Astrocyte (in vitro differentiated cells and primary cell): ENCODE measurements at regions not wholly inside any gene's neighbourhood (a gene's known extent, or its start where the extent isn't known, plus 50 kb on each side); places are given as distances from the start of the nearest gene placed in this dataset.

ENCODE experiments used
- DNase-seq: peaks from one replicate; pipeline ENCODE4 v3.0.0-alpha.2; 2010; ENCODE audit warnings: low read depth
- FAIRE-seq: peaks from 2 replicates; lab custom pipeline; 2011; peaks lifted over from hg19 to GRCh38; lab: Jason Lieb, UNC
- H2AFZ ChIP-seq: 2 replicates; pipeline ENCODE4 v1.6.0; 2012; ENCODE audit warnings: low read depth, low read length, inconsistent platforms
- H3K27ac ChIP-seq: 2 replicates; pipeline ENCODE4 v1.5.1; 2011; ENCODE audit warnings: low read depth, low read length, inconsistent platforms
- H3K27me3 ChIP-seq: 2 replicates; pipeline ENCODE4 v1.6.0; 2011; ENCODE audit warnings: low read length, inconsistent platforms; ENCODE audit not compliant: insufficient read depth
- H3K36me3 ChIP-seq: 2 replicates; pipeline ENCODE4 v1.5.1; 2011; ENCODE audit warnings: low read length, inconsistent platforms; ENCODE audit not compliant: insufficient read depth
- H3K4me1 ChIP-seq: 2 replicates; pipeline ENCODE4 v1.5.1; 2011; ENCODE audit warnings: low read length, inconsistent platforms; ENCODE audit not compliant: insufficient read depth
- H3K4me2 ChIP-seq: 2 replicates; pipeline ENCODE4 v1.6.0; 2012; ENCODE audit warnings: low read length, inconsistent platforms
- H3K4me3 ChIP-seq: 2 replicates; pipeline ENCODE4 v1.5.1; 2011; ENCODE audit warnings: low read depth, mild to moderate bottlenecking, low read length, inconsistent platforms; ENCODE audit not compliant: insufficient read depth
- H3K79me2 ChIP-seq: 2 replicates; pipeline ENCODE4 v1.6.0; 2012; ENCODE audit warnings: mild to moderate bottlenecking, low read length, inconsistent platforms; ENCODE audit not compliant: insufficient read depth
- H3K9ac ChIP-seq: 2 replicates; pipeline ENCODE4 v1.6.0; 2012; ENCODE audit warnings: mild to moderate bottlenecking, low read length, inconsistent platforms
- H3K9me3 ChIP-seq: 2 replicates; pipeline ENCODE4 v1.5.1; 2012; ENCODE audit warnings: low read depth, mild to moderate bottlenecking, low read length, inconsistent platforms; ENCODE audit not compliant: insufficient read depth
- H4K20me1 ChIP-seq: 2 replicates; pipeline ENCODE4 v1.6.0; 2012; ENCODE audit warnings: low read length, inconsistent platforms; ENCODE audit not compliant: insufficient read depth
- H3K27ac Mint-ChIP-seq: one replicate; pipeline ENCODE4 v1.8.0; 2021; ENCODE audit warnings: mild to moderate bottlenecking, mixed read lengths; ENCODE audit not compliant: unreplicated experiment
- H3K27me3 Mint-ChIP-seq: one replicate; pipeline ENCODE4 v1.8.0; 2021; ENCODE audit warnings: low read depth, mixed read lengths; ENCODE audit not compliant: unreplicated experiment
- H3K36me3 Mint-ChIP-seq: one replicate; pipeline ENCODE4 v1.8.0; 2021; ENCODE audit warnings: low read depth, mixed read lengths; ENCODE audit not compliant: unreplicated experiment
- H3K4me1 Mint-ChIP-seq: one replicate; pipeline ENCODE4 v1.8.0; 2021; ENCODE audit warnings: low read depth, mixed read lengths; ENCODE audit not compliant: unreplicated experiment
- H3K4me3 Mint-ChIP-seq: one replicate; pipeline ENCODE4 v1.8.0; 2021; ENCODE audit warnings: mild to moderate bottlenecking, moderate library complexity, mixed read lengths; ENCODE audit not compliant: unreplicated experiment
- H3K9me3 Mint-ChIP-seq: one replicate; pipeline ENCODE4 v1.8.0; 2021; ENCODE audit warnings: mild to moderate bottlenecking, mixed read lengths; ENCODE audit not compliant: unreplicated experiment
- CTCF ChIP-seq: IDR thresholded peaks from 2 replicates; pipeline ENCODE4 v1.5.1; 2011; ENCODE audit warnings: low read depth, mild to moderate bottlenecking, inconsistent platforms, low read length, moderate library complexity; ENCODE audit not compliant: insufficient read depth
- EZH2 ChIP-seq: IDR thresholded peaks from 2 replicates; pipeline ENCODE4 v1.6.1; 2012; ENCODE audit warnings: mild to moderate bottlenecking, low read length, inconsistent platforms; ENCODE audit not compliant: insufficient read depth

GRCh38 chr11:95301474-95301873 lies 70.5 kb upstream of the SESN3 start:
- FAIRE-seq: no peak
- Histone ChIP-seq H3K4me2 (no peak overlapping the region), H2AFZ (no peak overlapping the region), H3K9me3 (no peaks in the 10 kb centered on the region), H3K27ac (no peak overlapping the region), H3K79me2 (no peaks in the 10 kb centered on the region), H4K20me1 (no peaks in the 10 kb centered on the region), H3K4me3 (no peak overlapping the region), H3K9ac (no peak overlapping the region), H3K27me3 (no peaks in the 10 kb centered on the region), H3K36me3 (no peaks in the 10 kb centered on the region), H3K4me1 (no peaks in the 10 kb centered on the region)
- no peak overlapping the region for H3K27ac Mint-ChIP-seq
- peaks cover 12% of the 10 kb centered on the region for H3K27me3 Mint-ChIP-seq
- no peaks in the 10 kb centered on the region for H3K9me3 Mint-ChIP-seq
- peak; percentile 71 for DNase-seq
- no peak overlapping the region for H3K4me3 Mint-ChIP-seq
- peaks cover 19% of the 10 kb centered on the region for H3K4me1 Mint-ChIP-seq
- H3K36me3 Mint-ChIP-seq: no peaks in the 10 kb centered on the region
- TF ChIP-seq CTCF (no peak), EZH2 (no peak)

GRCh38 chr11:95299078-95299679 lies 68.2 kb upstream of the SESN3 start:
- H3K27ac ChIP-seq: no peak overlapping the region
- FAIRE-seq: no peak
- no peaks in the 10 kb centered on the region for H3K36me3 Mint-ChIP-seq
- H3K36me3 ChIP-seq: no peaks in the 10 kb centered on the region
- H3K4me2 ChIP-seq: peak overlapping the region; percentile 45
- no peaks in the 10 kb centered on the region for H3K27me3 ChIP-seq
- H3K4me3 ChIP-seq: no peak overlapping the region
- H3K9me3 ChIP-seq: no peaks in the 10 kb centered on the region
- no peak for TF ChIP-seq EZH2
- TF ChIP-seq CTCF: no peak
- peaks cover 2% of the 10 kb centered on the region for H3K9me3 Mint-ChIP-seq
- H3K4me1 Mint-ChIP-seq: peaks cover 25% of the 10 kb centered on the region
- H3K4me3 Mint-ChIP-seq: no peak overlapping the region
- H2AFZ ChIP-seq: peak overlapping the region; percentile 47
- DNase-seq: peak; percentile 81
- no peaks in the 10 kb centered on the region for H3K79me2 ChIP-seq
- H3K9ac ChIP-seq: no peak overlapping the region
- H4K20me1 ChIP-seq: no peaks in the 10 kb centered on the region
- H3K4me1 ChIP-seq: no peaks in the 10 kb centered on the region
- H3K27ac Mint-ChIP-seq: no peak overlapping the region
- H3K27me3 Mint-ChIP-seq: peaks cover 10% of the 10 kb centered on the region

DNA sequence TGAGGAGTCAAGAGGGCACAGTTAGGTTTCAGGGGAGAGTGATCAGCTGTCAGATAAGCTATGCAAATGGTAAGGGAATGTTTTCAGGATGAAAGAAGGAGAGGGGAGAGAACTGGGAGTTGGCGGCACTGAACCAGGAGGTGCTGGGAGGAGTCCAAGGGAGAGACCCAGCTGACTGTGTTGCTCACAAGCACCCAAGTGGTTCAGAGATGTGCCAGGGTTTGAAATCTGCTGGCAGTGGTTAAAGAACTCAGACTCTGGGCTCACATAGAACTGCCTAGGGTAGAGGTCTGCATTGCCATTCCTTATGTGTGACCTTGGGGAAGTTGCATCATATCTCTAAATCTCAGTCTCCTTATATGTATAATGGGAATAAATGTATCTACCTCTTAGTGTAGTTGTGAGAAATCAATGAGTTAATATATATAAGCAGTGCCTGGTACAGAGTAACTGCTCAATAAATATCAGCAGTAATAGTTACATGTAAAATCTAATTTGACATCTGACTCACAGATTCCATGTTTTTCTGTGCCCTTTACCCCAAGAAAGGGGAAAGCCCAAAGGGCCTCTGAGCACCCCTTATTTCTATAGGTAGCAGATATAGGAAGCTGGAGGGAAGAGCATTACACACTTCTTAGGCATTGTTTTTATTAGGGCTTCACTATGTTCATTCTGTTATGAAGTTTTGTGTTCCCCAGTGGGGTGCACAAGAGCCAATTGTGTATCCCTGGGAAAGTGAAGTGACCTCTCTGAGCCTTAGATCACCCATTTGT lies 66.9 kb upstream of the SESN3 start:
- no peaks in the 10 kb centered on the region for H3K36me3 Mint-ChIP-seq
- Histone ChIP-seq H3K27me3 (no peaks in the 10 kb centered on the region), H3K9ac (no peak overlapping the region), H3K4me1 (no peaks in the 10 kb centered on the region), H2AFZ (no peak overlapping the region), H3K4me2 (no peak overlapping the region), H3K79me2 (no peaks in the 10 kb centered on the region), H3K9me3 (no peaks in the 10 kb centered on the region), H3K27ac (no peak overlapping the region), H3K4me3 (no peak overlapping the region), H4K20me1 (no peaks in the 10 kb centered on the region), H3K36me3 (no peaks in the 10 kb centered on the region)
- H3K4me3 Mint-ChIP-seq: no peak overlapping the region
- H3K27ac Mint-ChIP-seq: no peak overlapping the region
- H3K27me3 Mint-ChIP-seq: peaks cover 4% of the 10 kb centered on the region
- TF ChIP-seq EZH2: no peak
- TF ChIP-seq CTCF: no peak
- H3K4me1 Mint-ChIP-seq: peaks cover 25% of the 10 kb centered on the region
- DNase-seq: no peak
- FAIRE-seq: no peak
- peaks cover 2% of the 10 kb centered on the region for H3K9me3 Mint-ChIP-seq
